Erythroblast (primary cell): ENCODE measurements at regions not wholly inside any gene's neighbourhood (a gene's known extent, or its start where the extent isn't known, plus 50 kb on each side); places are given as distances from the start of the nearest gene placed in this dataset.

Source experiments
- GATA1 ChIP-seq: IDR thresholded peaks from 2 replicates; pipeline ENCODE4 v1.6.1; 2011; ENCODE audit warnings: low read depth, mild to moderate bottlenecking, control low read depth, low read length, moderate library complexity
- POLR2A ChIP-seq: IDR thresholded peaks from 2 replicates; pipeline ENCODE4 v1.6.1; 2011; ENCODE audit warnings: mild to moderate bottlenecking, low read length

DNA sequence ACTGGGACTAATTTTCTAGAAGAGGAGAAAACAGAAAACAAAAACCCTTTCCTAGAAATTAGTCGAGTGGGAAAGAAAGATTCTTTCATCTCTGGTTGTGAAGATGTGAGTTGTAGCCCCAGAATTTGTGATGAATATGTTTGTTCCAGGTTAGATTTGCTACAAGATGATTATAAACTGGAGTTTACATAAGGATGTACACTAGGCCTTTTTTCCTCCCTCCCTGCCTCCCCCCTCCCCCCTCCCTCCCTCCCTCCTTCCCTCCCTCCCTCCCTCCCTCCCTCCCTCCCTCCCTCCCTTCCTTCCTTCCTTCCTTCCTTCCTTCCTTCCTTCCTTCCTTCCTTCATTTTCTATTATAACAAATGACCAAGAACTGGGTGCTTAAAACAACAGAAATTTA lies 1502.0 kb downstream of the SI start:
- TF ChIP-seq POLR2A, result no peak
- no peak for TF ChIP-seq GATA1
